HepG2 (cell line): ENCODE measurements at regions not wholly inside any gene's neighbourhood (a gene's known extent, or its start where the extent isn't known, plus 50 kb on each side); places are given as distances from the start of the nearest gene placed in this dataset.

Source experiments
- ATAC-seq: fragments of 200-7000 bp; cut with Tn5 transposase; 3 replicates; pipeline ENCODE4 v1.9.1; 2020; ENCODE audit warnings: mild to moderate bottlenecking, moderate library complexity
- BruUV-seq: library from RNA; stranded (reverse); fragments of 400-500 nt; replicated peaks from 2 replicates; lab custom pipeline; 2021; lab: Mats Ljungman, UMichigan
- CTCF ChIA-PET: fragments of 300-600 bp; formaldehyde crosslinking; extraction: SDS; loops from one replicate; lab custom pipeline; 2021; ENCODE audit warnings: low total read pairs, inconsistent platforms, low intra/inter-chr PET ratio; lab: Yijun Ruan, JAX
- POLR2A ChIA-PET: fragments of 350-600 bp; sonication (Branson Sonifier 250); formaldehyde crosslinking; loops from one replicate; lab custom pipeline; 2020; ENCODE audit warnings: antibody characterized with exemption, inconsistent platforms; lab: Yijun Ruan, JAX
- DNase-seq: peaks from one replicate; pipeline ENCODE4 v3.0.0-alpha.2; 2015; ENCODE audit warnings: low spot score
- FAIRE-seq: peaks from 3 replicates; lab custom pipeline; 2011; peaks lifted over from hg19 to GRCh38; lab: Jason Lieb, UNC
- H2AFZ ChIP-seq: one replicate; pipeline ENCODE4 v1.6.1; 2011; ENCODE audit warnings: low read length, inconsistent platforms
- H3K27ac ChIP-seq: fragments of 300-600 bp; 3 replicates; pipeline ENCODE4 v1.8.0; 2011; ENCODE audit warnings: mixed run types, mild to moderate bottlenecking, mixed read lengths, low read length, inconsistent platforms; ENCODE audit not compliant: insufficient read depth; ENCODE audit errors: extremely low read length
- H3K27me3 ChIP-seq, 2 experiments: fragments of 200-600 bp in 1 of 2; 2 replicates in 1 of 2; 3 replicates in 1 of 2; pipeline versions ENCODE4 v1.6.0 to v1.8.0; 2011; ENCODE audit warnings: low read length in 2 of 2, mild to moderate bottlenecking in 2 of 2, moderate library complexity in 2 of 2, inconsistent platforms in 1 of 2; ENCODE audit not compliant: insufficient read depth in 2 of 2, control insufficient read depth in 1 of 2
- H3K36me3 ChIP-seq, 2 experiments: fragments of 200-600 bp in 1 of 2; replicated peaks in 1 of 2; 2 replicates in 1 of 2; 3 replicates in 1 of 2; pipeline versions ENCODE4 v1.5.1 to v1.8.0; 2011; ENCODE audit warnings: low read length in 2 of 2, inconsistent platforms in 1 of 2; ENCODE audit not compliant: insufficient read depth in 2 of 2, control insufficient read depth in 1 of 2
- H3K4me1 ChIP-seq: 2 replicates; pipeline ENCODE4 v1.5.1; 2012; ENCODE audit warnings: low read length, inconsistent platforms; ENCODE audit not compliant: insufficient read depth
- H3K4me2 ChIP-seq: 2 replicates; pipeline ENCODE4 v1.6.0; 2011; ENCODE audit warnings: low read depth, low read length, inconsistent platforms
- H3K4me3 ChIP-seq, 3 experiments: fragments of 200-600 bp in 1 of 3; sonication (generic), shearing (Covaris generic) in 1 of 3; replicated peaks in 1 of 3; 2 replicates each; pipeline ENCODE4 v1.5.1; 2011 to 2016; ENCODE audit warnings: low read length in 3 of 3, inconsistent platforms in 2 of 3, low read depth in 2 of 3, mild to moderate bottlenecking in 2 of 3, control low read depth in 1 of 3, mixed read lengths in 1 of 3; ENCODE audit not compliant: insufficient read depth in 1 of 3
- H3K79me2 ChIP-seq: one replicate; pipeline ENCODE4 v1.6.1; 2011; ENCODE audit warnings: low read length, inconsistent platforms; ENCODE audit not compliant: insufficient read depth
- H3K9ac ChIP-seq: 2 replicates; pipeline ENCODE4 v1.6.0; 2011; ENCODE audit warnings: mild to moderate bottlenecking, low read depth, low read length, inconsistent platforms; ENCODE audit not compliant: insufficient read depth
- H3K9me3 ChIP-seq: 2 replicates; pipeline ENCODE4 v1.5.1; 2012; ENCODE audit warnings: mild to moderate bottlenecking, low read length
- H4K20me1 ChIP-seq: 2 replicates; pipeline ENCODE4 v1.6.0; 2011; ENCODE audit warnings: inconsistent platforms, mild to moderate bottlenecking, low read length, moderate library complexity; ENCODE audit not compliant: insufficient read depth
- CCDC6 ChIP-seq: sonication (generic); formaldehyde crosslinking; IDR thresholded peaks from 2 replicates; pipeline ENCODE4 v1.8.1; 2022; ENCODE audit warnings: mild to moderate bottlenecking, missing genetic modification reagents, moderate library complexity
- HNRNPL ChIP-seq: fragments of 200-400 bp; formaldehyde crosslinking; IDR thresholded peaks from 2 replicates; pipeline ENCODE4 v1.6.1; 2017; ENCODE audit warnings: mild to moderate bottlenecking, low read depth, low read length
- JUNB ChIP-seq: sonication (generic); formaldehyde crosslinking; IDR thresholded peaks from 2 replicates; pipeline ENCODE4 v1.8.0; 2022; ENCODE audit warnings: missing genetic modification reagents, mild to moderate bottlenecking, borderline replicate concordance
- NFKB2 ChIP-seq: sonication (generic); formaldehyde crosslinking; IDR thresholded peaks from 2 replicates; pipeline ENCODE4 v1.4.0; 2020; ENCODE audit warnings: missing genetic modification reagents, borderline replicate concordance
- SNAI1 ChIP-seq: sonication (generic); formaldehyde crosslinking; IDR thresholded peaks from 2 replicates; pipeline ENCODE4 v1.5.0; 2020; ENCODE audit warnings: mild to moderate bottlenecking, missing genetic modification reagents, borderline replicate concordance
- ZNF317 ChIP-seq: sonication (generic); formaldehyde crosslinking; IDR thresholded peaks from 2 replicates; pipeline ENCODE4 v1.5.0; 2020; ENCODE audit warnings: mild to moderate bottlenecking, missing genetic modification reagents
- ZNF318 ChIP-seq: sonication (generic); formaldehyde crosslinking; IDR thresholded peaks from 2 replicates; pipeline ENCODE4 v1.4.0; 2020; ENCODE audit warnings: mild to moderate bottlenecking, missing genetic modification reagents
- ZNF331 ChIP-seq: sonication (generic); formaldehyde crosslinking; IDR thresholded peaks from 2 replicates; pipeline ENCODE4 v1.4.0; 2020; ENCODE audit warnings: missing genetic modification reagents
- ZNF598 ChIP-seq: sonication (generic); formaldehyde crosslinking; IDR thresholded peaks from 2 replicates; pipeline ENCODE4 v1.5.1; 2020; ENCODE audit warnings: mild to moderate bottlenecking, missing genetic modification reagents, borderline replicate concordance
- ZNF782 ChIP-seq: sonication (generic); formaldehyde crosslinking; IDR thresholded peaks from 2 replicates; pipeline ENCODE4 v1.4.0; 2020; ENCODE audit warnings: missing genetic modification reagents, mild to moderate bottlenecking, borderline replicate concordance
- WGBS: methylation state at CpG from one replicate; pipeline ENCODE4 v1.1.6; 2017; ENCODE audit warnings: low lambda C conversion rate; 5-methylcytosine and 5-hydroxymethylcytosine counted together
- in situ Hi-C: cut with HindIII; loops from 2 replicates; pipeline ENCODE4 v1.10.0; 2017; ENCODE audit warnings: low pct_unique_long_range_greater_than_20kb; ENCODE audit not compliant: extremely low pct_ligation_motif_present
- intact Hi-C: fragments of 100-400 bp; cut with micrococcal nuclease; formaldehyde crosslinking; loops from one replicate; pipeline ENCODE4 v1.10.0; 2022; ENCODE audit not compliant: unreplicated experiment

- H3K9ac ChIP-seq: no peak overlapping the region
- H3K27ac ChIP-seq: no peak overlapping the region
- FAIRE-seq (no peak), DNase-seq (no peak), ATAC-seq (no peak)
- no peaks in the 10 kb centered on the region for H4K20me1 ChIP-seq
- no peaks in the 10 kb centered on the region for H3K79me2 ChIP-seq
- no peaks in the 10 kb centered on the region for H3K36me3 ChIP-seq
- no peaks in the 10 kb centered on the region for H3K9me3 ChIP-seq
- TF ChIP-seq HNRNPL (no peak), ZNF331 (peak; percentile 73)
- H2AFZ ChIP-seq: no peak overlapping the region
- no TSS peak for BruUV-seq
- no CpG with 5 or more reads among the region's 1 CpG for WGBS
- POLR2A ChIA-PET: no interaction called here
- in situ Hi-C loops: no loop called here
- H3K4me1 ChIP-seq: no peaks in the 10 kb centered on the region
- H3K4me3 ChIP-seq: no peak overlapping the region
- H3K4me2 ChIP-seq: no peak overlapping the region
- no peaks in the 10 kb centered on the region; a peak in 1 of 5 replicates for H3K27me3 ChIP-seq
- intact Hi-C loops: no loop called here
- CTCF ChIA-PET: no interaction called here
Observed at GRCh38 chr14:66177935-66178334, 308.2 kb upstream of the CCDC196 start.

- Histone ChIP-seq H3K36me3 (no peaks in the 10 kb centered on the region), H3K79me2 (no peaks in the 10 kb centered on the region), H3K4me1 (no peaks in the 10 kb centered on the region), H2AFZ (no peak overlapping the region), H3K9ac (no peak overlapping the region), H3K9me3 (no peaks in the 10 kb centered on the region), H4K20me1 (no peaks in the 10 kb centered on the region), H3K27me3 (no peaks in the 10 kb centered on the region), H3K4me2 (no peak overlapping the region), H3K27ac (no peak overlapping the region), H3K4me3 (no peak overlapping the region)
- ATAC-seq (no peak), FAIRE-seq (no peak), DNase-seq (no peak)
- BruUV-seq: no TSS peak
- WGBS: 0% methylated on average over 1 of the region's 1 CpG
- ChIA-PET CTCF (no interaction called here), POLR2A (no interaction called here)
- intact Hi-C loops (no loop called here), in situ Hi-C loops (no loop called here)
- TF ChIP-seq CCDC6 (no peak), ZNF598 (CRISPR knock-in tag) (no peak), NFKB2 (no peak), SNAI1 (CRISPR knock-in tag) (no peak), ZNF317 (CRISPR knock-in tag) (no peak), ZNF318 (CRISPR knock-in tag) (no peak), ZNF782 (CRISPR knock-in tag) (no peak), JUNB (CRISPR knock-in tag) (no peak)
Observed at GRCh38 chr14:66196670-66197069, 289.5 kb upstream of the CCDC196 start.
